B cell (primary cell): ENCODE measurements at regions not wholly inside any gene's neighbourhood (a gene's known extent, or its start where the extent isn't known, plus 50 kb on each side); places are given as distances from the start of the nearest gene placed in this dataset.

Experiments
- EZH2 ChIP-seq: IDR thresholded peaks from 2 replicates; pipeline ENCODE4 v1.6.1; 2012; ENCODE audit warnings: borderline replicate concordance, low read depth, mild to moderate bottlenecking, moderate library complexity, low read length; ENCODE audit not compliant: insufficient read depth, poor library complexity, severe bottlenecking
- TF ChIP-seq, protein P1 (sequence below): fragments of 200-600 bp; IDR thresholded peaks from one replicate; pipeline ENCODE4 v1.8.0; 2022; ENCODE audit warnings: antibody characterized with exemption, mild to moderate bottlenecking

DNA sequence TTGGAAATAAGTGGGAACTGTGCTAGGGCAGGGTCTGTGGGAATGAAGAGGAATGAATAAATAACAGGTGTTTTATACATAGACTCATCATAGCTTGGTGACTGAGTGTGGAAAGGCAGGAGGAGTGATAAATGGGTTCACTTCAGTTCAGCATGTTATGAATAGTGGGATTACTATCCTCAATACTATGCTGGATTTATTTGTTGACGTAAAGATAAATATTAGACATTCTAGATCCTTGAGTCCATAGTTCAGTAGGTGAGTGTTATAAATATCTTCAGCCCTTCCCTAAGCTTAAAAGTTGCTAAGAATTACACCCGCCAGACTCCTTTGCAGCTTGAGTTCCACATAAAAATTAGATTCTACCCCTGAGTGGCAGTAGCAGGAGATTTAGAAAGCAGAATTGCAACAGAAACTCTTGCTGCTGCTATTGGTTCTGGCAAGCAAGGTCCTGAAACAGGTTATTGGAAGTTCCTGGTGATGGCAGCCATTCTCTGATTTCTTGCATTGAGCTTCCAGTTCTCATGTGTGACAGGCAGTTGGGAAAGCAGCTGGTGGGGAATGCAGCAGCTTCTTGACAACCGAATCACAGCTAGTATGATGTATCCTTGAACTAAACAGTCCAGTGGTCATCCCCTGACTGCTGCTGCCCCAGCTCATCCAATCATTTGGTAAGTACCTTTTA, 1558.9 kb downstream of the FAM181B start:
- TF ChIP-seq, protein P1, sequence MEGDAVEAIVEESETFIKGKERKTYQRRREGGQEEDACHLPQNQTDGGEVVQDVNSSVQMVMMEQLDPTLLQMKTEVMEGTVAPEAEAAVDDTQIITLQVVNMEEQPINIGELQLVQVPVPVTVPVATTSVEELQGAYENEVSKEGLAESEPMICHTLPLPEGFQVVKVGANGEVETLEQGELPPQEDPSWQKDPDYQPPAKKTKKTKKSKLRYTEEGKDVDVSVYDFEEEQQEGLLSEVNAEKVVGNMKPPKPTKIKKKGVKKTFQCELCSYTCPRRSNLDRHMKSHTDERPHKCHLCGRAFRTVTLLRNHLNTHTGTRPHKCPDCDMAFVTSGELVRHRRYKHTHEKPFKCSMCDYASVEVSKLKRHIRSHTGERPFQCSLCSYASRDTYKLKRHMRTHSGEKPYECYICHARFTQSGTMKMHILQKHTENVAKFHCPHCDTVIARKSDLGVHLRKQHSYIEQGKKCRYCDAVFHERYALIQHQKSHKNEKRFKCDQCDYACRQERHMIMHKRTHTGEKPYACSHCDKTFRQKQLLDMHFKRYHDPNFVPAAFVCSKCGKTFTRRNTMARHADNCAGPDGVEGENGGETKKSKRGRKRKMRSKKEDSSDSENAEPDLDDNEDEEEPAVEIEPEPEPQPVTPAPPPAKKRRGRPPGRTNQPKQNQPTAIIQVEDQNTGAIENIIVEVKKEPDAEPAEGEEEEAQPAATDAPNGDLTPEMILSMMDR, result no peak
- TF ChIP-seq EZH2, result no peak
